AG09319 (cell line): ENCODE measurements at regions not wholly inside any gene's neighbourhood (a gene's known extent, or its start where the extent isn't known, plus 50 kb on each side); places are given as distances from the start of the nearest gene placed in this dataset.

Source experiments
- DNase-seq: peaks from one replicate; pipeline ENCODE4 v3.0.0-alpha.2; 2010; ENCODE audit warnings: low read depth; ENCODE audit errors: extremely low read depth
- TF ChIP-seq, protein P1 (sequence below): IDR thresholded peaks from 2 replicates; pipeline ENCODE4 v1.5.1; 2011; ENCODE audit warnings: low read depth, mild to moderate bottlenecking, inconsistent platforms, low read length, moderate library complexity

DNA sequence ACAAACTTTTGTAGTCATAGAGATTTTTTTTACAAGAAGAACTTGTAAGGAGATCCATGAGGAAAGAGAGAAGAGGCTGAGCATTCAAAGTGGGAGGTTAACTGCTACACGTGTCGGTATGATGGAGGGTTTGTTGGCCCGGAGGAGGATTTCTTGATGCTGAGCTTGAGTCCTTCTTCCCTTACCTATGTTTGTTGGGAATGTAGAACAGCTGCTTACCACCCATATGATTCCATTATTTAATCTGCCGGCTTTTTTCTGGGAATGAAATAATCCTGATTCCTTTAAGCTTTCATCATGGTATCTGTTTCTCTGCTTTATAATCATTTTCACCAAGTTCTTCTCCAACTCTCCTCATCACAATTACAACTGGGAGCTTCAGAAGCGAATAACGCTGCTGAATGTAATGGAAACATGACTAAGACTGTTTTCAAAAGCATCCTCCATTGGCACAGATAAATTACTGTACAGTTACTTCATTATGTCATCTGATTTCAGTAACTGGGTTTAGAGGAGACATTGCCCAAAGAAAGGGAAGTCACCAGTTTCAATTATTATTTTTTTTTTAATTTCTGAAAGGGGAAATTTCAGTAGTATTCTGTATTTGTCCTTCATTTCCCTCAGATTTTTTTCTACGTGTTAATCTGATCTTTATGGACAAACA lies 420.6 kb downstream of the SPRY1 start:
- no peak for DNase-seq
- TF ChIP-seq, protein P1, sequence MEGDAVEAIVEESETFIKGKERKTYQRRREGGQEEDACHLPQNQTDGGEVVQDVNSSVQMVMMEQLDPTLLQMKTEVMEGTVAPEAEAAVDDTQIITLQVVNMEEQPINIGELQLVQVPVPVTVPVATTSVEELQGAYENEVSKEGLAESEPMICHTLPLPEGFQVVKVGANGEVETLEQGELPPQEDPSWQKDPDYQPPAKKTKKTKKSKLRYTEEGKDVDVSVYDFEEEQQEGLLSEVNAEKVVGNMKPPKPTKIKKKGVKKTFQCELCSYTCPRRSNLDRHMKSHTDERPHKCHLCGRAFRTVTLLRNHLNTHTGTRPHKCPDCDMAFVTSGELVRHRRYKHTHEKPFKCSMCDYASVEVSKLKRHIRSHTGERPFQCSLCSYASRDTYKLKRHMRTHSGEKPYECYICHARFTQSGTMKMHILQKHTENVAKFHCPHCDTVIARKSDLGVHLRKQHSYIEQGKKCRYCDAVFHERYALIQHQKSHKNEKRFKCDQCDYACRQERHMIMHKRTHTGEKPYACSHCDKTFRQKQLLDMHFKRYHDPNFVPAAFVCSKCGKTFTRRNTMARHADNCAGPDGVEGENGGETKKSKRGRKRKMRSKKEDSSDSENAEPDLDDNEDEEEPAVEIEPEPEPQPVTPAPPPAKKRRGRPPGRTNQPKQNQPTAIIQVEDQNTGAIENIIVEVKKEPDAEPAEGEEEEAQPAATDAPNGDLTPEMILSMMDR = no peak

DNA sequence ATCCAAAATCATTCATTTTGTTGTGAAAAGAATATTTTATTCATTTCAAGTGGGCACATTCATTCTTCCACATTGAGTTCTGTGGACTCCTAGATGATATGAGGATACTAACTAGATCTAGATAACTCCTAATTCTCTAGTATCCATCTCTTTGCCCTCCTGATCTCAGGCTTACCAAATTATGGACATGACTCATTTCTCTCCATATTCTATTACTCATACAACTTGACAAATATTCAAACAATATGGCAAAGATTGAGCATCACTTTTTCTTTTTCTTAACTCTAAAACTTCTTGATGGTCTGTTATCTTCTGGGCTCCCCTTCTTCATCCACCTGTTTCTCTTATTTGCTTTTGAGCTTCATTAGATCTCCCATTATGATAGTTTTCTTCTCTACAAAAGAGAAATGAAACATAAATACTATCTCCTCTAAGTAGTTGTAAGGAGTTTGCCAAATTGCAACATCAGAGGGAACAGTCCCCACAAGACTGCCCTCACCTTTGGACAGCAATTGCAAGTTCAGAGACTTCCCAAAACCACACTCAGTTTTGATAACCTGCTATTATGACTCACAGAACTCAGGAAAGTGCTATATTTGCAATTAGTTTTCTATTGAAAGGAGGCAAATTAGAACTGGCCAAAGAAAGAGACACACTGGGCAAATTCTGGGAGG lies 422.9 kb downstream of the SPRY1 start:
- TF ChIP-seq, protein P1 = no peak
- DNase-seq = no peak

DNA sequence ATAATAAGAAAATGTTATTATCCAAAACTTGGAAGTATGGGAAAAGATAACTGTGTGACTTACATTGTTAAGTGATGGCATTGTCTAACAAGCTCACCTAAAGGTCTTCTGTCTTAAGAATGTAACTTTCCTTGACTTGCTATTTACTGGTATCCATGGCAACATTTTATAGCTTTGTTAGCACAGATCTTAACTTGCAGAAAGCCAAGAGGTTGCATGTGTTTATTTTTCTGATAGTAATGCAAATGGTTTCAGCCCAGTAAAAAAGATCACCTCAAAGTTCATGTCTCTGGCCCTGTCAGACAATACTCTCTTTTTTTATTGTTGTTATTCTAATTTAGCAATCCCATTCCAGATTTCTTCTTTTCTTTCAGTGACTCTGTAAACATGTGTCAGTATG lies 425.3 kb downstream of the SPRY1 start:
- TF ChIP-seq, protein P1 = no peak
- no peak for DNase-seq

DNA sequence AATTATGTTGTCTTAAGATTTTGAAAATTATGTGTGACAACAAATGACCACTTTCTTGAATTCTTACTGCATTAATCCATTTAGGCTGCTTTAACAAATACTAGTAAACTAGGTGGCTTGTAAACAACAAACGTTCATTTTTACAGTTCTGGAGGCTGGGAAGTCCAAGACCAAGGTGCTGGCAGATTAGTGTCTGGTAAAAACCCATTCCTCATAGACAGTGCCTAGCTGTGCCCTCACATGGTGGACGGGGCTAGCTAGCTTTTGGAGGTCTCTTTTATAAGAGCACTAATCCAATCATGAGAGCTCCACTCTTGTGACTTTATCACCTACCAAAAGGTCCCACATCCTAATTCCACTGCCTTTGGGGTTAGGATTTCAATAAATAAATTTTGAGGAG lies 425.8 kb downstream of the SPRY1 start:
- DNase-seq = no peak
- TF ChIP-seq, protein P1 = no peak

DNA sequence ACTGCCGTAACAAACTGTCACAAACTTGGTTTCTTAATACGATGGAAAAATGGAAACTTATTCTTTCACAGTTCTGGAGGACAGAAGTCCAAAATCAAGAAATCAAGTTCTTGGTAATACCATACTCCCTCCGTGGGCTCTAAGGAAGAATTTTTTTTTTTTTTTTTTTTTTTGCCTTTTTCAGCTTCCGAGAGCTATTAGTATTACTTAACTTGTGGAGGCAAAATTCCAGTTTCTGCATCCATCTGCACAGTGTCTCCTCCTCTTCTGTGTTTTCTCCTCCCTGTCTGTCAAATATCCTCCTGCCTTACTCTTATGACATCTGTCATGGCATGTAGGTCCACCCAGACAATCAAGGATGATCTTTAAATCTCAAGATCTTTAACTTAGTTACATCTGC lies 426.6 kb downstream of the SPRY1 start:
- DNase-seq = no peak
- TF ChIP-seq, protein P1 = no peak

DNA sequence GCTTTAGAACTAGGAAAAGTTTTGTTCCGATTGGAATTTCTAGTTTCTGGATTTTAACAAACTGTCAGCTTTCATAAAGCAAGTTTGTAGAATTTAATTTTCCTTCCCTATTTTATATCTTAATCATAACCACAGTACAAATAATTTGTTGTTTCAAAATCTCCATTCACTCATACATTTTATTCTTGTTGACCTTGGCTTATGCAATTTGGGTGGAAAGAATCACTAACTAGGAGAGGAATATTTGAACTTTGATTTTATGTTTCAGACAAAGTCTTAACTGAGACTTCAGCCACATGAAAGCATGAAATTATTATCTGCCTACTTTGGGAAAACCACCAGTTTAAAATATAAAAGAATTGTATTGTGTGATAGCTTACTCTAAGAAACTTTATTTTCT lies 427.9 kb downstream of the SPRY1 start:
- TF ChIP-seq, protein P1 = no peak
- no peak for DNase-seq

DNA sequence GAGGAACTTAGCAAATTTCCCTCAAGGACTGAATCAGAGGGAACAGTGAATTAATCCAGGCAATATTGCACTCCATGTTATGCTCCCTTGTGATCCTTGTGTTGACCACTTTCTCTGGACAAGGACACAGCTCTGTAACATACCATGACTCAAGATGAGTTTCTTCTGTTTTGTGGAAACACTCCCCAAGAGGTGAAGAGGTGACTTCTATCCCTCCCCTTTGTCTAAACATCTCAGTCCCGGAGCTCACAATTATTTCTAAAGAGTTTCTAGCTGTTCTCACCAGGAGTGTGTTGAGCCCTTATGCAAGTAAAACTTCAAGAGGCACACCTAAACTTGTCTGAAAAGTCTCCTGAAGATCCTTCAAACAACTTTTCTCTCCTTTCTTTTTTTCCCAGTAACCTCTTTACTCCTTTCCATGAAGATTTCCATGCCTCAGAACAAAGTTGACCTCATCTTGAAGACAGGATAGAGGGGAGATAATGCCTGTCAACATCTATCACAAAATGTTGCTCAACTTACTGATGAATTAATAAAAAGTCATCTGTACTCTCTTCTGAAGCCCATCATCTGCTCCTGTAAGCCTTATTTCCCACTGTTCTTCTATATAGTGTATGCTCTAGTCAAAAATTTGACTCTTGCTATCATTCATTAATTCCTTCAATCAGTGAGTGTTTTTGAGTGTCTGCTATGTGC lies 429.1 kb downstream of the SPRY1 start:
- TF ChIP-seq, protein P1 = no peak

More for the DNA sequence above, 429.1 kb downstream of the SPRY1 start:
- DNase-seq = no peak
